GM12874 (cell line): ENCODE measurements at regions not wholly inside any gene's neighbourhood (a gene's known extent, or its start where the extent isn't known, plus 50 kb on each side); places are given as distances from the start of the nearest gene placed in this dataset.

Source experiments
- CTCF ChIP-seq: IDR thresholded peaks from 2 replicates; pipeline ENCODE4 v1.5.1; 2011; ENCODE audit warnings: low read depth, mild to moderate bottlenecking, control low read depth, low read length, moderate library complexity; ENCODE audit not compliant: insufficient read depth

GRCh38 chr2:187177253-187177652, 270.8 kb downstream of the CALCRL start:
- TF ChIP-seq CTCF, result no peak

GRCh38 chr2:187174582-187174981, 273.5 kb downstream of the CALCRL start:
- TF ChIP-seq CTCF, result peak; percentile 23; the same call in 1 of the 2 replicates

GRCh38 chr2:187171318-187171717, 276.7 kb downstream of the CALCRL start:
- TF ChIP-seq CTCF, result no peak

GRCh38 chr2:187169864-187170263, 278.2 kb downstream of the CALCRL start:
- no peak for TF ChIP-seq CTCF

GRCh38 chr2:187168720-187169713, 279.0 kb downstream of the CALCRL start:
- TF ChIP-seq CTCF, result no peak

GRCh38 chr2:187167491-187167890, 280.6 kb downstream of the CALCRL start:
- TF ChIP-seq CTCF, result no peak

GRCh38 chr2:187165936-187166610, 282.0 kb downstream of the CALCRL start:
- no peak for TF ChIP-seq CTCF
